Mucosa of descending colon (tissue), 3 donors: ENCODE measurements at regions not wholly inside any gene's neighbourhood (a gene's known extent, or its start where the extent isn't known, plus 50 kb on each side); places are given as distances from the start of the nearest gene placed in this dataset.

Source experiments
- ATAC-seq: fragments of 200-7000 bp; cut with Tn5 transposase; one replicate; pipeline ENCODE4 v1.9.1; 2020; ENCODE audit warnings: mild to moderate bottlenecking, moderate library complexity
- DNase-seq, 3 donors: peaks; one replicate each; pipeline ENCODE4 v3.0.0-alpha.2; 2020
- H3K36me3 ChIP-seq: fragments of 200-600 bp; one replicate; pipeline ENCODE4 v1.8.0; 2021; ENCODE audit warnings: low read depth, mild to moderate bottlenecking
- H3K4me1 ChIP-seq: fragments of 200-600 bp; one replicate; pipeline ENCODE4 v1.8.0; 2021; ENCODE audit warnings: low read depth, mild to moderate bottlenecking
- H3K4me3 ChIP-seq: fragments of 200-600 bp; one replicate; pipeline ENCODE4 v1.8.0; 2021; ENCODE audit warnings: mild to moderate bottlenecking
- H3K9me3 ChIP-seq: fragments of 200-600 bp; one replicate; pipeline ENCODE4 v1.8.0; 2021; ENCODE audit warnings: mild to moderate bottlenecking
- intact Hi-C, 2 donors: fragments of 100-400 bp; cut with DNase I in 1 of 2; cut with micrococcal nuclease in 1 of 2; formaldehyde crosslinking; loops; one replicate each; pipeline versions ENCODE4 v1.11.0 to v1.11.1; 2022; cut with DNase I, micrococcal nuclease
- TF ChIP-seq, protein P1 (sequence below): fragments of 200-600 bp; IDR thresholded peaks from one replicate; pipeline ENCODE4 v1.8.0; 2022; ENCODE audit warnings: antibody characterized with exemption, mild to moderate bottlenecking
- donor health status: DM: no; HTN: no; CAD: no; lungs with moderate emphysema.
- donor health status: DM: no; HTN: no; CAD: no.
- donor health status: DM: no; HTN: yes; CAD: no.

DNA sequence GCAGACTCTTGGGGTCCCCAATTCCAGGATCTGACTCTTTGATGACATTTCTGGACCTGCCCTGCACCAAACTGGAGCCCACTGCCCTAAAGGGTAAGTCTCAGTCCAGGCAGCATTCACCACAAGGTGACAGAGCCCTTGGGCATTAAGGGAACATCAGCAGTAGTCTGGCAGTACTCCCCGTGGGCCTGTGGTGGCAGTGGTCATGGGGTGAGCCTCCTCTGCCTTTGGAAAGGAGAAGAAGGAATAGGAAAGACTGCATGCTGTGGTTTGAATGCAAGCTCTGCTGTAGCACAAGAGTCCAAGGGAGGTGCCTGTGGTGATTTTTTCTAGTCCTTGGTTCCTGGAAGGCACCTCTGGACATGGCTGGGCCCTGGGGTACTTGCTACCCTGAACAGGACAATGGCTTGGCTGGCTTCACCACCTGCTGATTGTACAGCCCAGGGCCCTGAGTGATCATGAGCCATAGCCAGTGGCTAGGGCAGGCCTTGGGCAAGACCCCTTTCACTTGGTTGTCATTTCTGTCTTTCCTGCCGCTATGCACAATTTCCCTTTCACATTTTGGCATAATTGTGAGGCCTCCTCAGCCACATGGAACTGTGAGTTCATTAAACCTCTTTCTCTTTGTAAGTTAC lies 160.7 kb upstream of the GRIA4 start:
- TF ChIP-seq, protein P1, sequence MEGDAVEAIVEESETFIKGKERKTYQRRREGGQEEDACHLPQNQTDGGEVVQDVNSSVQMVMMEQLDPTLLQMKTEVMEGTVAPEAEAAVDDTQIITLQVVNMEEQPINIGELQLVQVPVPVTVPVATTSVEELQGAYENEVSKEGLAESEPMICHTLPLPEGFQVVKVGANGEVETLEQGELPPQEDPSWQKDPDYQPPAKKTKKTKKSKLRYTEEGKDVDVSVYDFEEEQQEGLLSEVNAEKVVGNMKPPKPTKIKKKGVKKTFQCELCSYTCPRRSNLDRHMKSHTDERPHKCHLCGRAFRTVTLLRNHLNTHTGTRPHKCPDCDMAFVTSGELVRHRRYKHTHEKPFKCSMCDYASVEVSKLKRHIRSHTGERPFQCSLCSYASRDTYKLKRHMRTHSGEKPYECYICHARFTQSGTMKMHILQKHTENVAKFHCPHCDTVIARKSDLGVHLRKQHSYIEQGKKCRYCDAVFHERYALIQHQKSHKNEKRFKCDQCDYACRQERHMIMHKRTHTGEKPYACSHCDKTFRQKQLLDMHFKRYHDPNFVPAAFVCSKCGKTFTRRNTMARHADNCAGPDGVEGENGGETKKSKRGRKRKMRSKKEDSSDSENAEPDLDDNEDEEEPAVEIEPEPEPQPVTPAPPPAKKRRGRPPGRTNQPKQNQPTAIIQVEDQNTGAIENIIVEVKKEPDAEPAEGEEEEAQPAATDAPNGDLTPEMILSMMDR = no peak

DNA sequence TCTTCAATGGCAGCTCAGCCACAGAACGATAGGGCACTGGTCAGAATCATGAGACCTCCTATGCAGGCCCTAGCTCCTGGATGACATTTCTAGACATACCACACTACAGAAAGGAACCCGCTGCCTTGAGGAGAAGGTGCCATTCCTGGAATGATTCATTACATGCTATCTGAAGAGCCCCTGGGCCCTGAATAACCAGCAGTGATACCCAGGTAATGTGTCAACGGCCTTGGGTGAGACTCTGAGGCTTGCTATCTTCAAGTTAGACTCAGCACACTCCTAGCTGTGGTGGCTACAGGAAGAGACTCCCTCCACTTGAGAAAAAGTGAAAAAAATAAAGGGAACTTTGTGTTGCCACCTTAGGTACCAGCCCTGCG lies 161.2 kb upstream of the GRIA4 start:
- DNase-seq = no peak
- H3K36me3 ChIP-seq = no peaks in the 10 kb centered on the region
- peaks cover 6% of the 10 kb centered on the region for H3K9me3 ChIP-seq
- TF ChIP-seq, protein P1 = no peak
- no peak overlapping the region for H3K4me3 ChIP-seq
- intact Hi-C loops = no loop called here
- H3K4me1 ChIP-seq = no peaks in the 10 kb centered on the region
- no peak for ATAC-seq

More for the DNA sequence above, 160.7 kb upstream of the GRIA4 start:
- intact Hi-C loops = no loop called here
- DNase-seq (no peak), ATAC-seq (no peak)
- no peak overlapping the region for H3K4me3 ChIP-seq
- H3K36me3 ChIP-seq = no peaks in the 10 kb centered on the region
- H3K4me1 ChIP-seq = no peaks in the 10 kb centered on the region
- H3K9me3 ChIP-seq = peaks cover 2% of the 10 kb centered on the region

DNA sequence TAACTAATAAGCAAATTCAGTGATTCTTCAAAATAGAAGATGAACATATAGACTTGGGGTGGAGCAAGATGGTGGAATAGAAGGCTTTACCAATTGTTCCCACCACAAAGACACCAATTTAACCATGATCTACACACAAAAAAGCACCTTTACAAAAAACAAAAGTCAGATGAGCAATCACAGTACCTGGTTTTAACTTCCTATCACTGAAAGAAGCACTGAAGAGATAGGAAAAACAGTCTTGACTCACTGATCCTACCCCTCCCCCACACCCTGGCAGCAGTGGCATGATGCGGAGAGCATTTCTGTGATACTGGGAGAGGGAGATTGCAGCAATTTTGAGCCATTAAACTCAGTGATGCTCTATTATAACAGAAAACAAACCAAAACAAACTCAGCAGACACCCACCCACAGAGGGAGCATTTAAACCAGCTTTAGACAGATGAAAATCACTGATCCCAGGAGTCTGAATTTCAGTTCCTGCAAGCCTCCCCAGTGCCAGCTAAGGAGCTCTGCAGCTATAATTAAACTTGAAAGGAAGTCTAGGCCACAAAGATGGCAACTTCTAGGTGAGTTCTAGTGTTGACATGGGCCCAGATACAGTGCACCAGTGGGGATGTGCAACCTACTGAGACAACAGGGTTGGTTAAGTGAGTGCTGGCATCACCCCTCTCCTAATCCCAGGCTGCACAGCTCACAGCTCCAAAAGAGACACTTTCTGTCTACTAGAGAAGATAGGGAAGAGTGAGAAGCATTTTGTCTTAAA lies 161.8 kb upstream of the GRIA4 start:
- Histone ChIP-seq H3K4me3 (no peak overlapping the region), H3K4me1 (no peaks in the 10 kb centered on the region), H3K36me3 (no peaks in the 10 kb centered on the region), H3K9me3 (peaks cover 6% of the 10 kb centered on the region)
- TF ChIP-seq, protein P1 = no peak
- ATAC-seq = no peak
- DNase-seq = no peak
- intact Hi-C loops = no loop called here

DNA sequence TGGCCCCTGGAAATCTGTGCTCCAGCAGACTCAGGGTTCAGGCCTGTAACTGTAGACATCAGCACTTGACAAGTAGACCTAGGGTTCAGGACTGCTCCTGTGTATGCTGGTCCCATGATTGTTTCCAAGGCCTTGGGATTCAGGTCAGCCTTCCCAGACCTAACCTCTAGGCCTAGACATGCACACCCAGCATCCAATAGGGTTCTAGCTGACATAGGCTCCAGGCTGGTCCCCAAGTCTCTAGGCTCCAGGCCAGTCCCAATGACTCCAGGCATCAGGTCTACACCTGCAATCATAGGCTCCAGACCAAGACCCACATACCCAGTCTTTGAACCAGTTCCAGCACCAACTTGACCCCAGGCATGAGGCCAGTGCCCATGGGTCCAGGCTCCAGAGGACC lies 166.2 kb upstream of the GRIA4 start:
- ATAC-seq = no peak
- intact Hi-C loops = no loop called here

DNA sequence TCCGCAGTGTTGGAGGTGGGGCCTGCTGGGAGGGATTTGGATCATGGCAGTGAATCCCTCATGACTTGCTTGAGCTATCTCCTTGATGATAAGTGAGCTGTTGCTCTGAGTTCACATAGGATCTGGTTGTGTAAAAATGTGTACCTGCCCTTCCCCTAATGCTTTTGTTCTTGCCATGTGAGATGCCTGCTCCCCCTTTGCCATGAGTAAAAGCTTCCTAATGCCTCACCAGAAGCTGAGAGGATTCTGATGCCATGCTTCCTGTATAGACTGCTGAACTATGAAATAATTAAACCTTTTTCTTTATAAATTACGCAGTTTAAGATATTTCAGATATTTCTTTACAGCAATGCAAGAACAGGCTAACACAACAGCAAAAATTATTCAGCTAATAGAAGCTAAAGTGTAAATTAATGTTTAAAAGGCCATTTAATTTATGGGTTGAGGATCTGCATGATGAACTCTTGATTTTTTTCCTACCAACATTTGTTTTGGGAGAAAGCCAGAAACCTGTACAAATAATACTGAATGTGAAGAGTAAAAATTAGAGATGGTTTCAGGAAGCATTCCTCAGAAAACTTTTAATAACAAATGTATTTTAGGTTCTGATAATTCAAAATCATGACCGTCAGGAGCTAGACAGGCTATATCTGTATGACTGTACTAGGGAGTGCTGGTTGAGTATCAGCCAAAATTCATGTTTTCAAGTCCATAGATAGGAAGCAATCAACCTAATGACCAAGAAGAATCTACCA lies 177.5 kb upstream of the GRIA4 start:
- TF ChIP-seq, protein P1 = no peak
- intact Hi-C loops = no loop called here
- no peak for ATAC-seq
- no peaks in the 10 kb centered on the region for H3K4me1 ChIP-seq
- DNase-seq = no peak
- H3K4me3 ChIP-seq = no peak overlapping the region
- H3K36me3 ChIP-seq = no peaks in the 10 kb centered on the region
- no peaks in the 10 kb centered on the region for H3K9me3 ChIP-seq

More for the DNA sequence above, 166.2 kb upstream of the GRIA4 start:
- no peak overlapping the region for H3K4me3 ChIP-seq
- H3K4me1 ChIP-seq = no peaks in the 10 kb centered on the region
- H3K36me3 ChIP-seq = no peaks in the 10 kb centered on the region
- no peak for DNase-seq
- TF ChIP-seq, protein P1 = no peak
- peaks cover 6% of the 10 kb centered on the region for H3K9me3 ChIP-seq
